H1 (cell line): ENCODE measurements at regions not wholly inside any gene's neighbourhood (a gene's known extent, or its start where the extent isn't known, plus 50 kb on each side); places are given as distances from the start of the nearest gene placed in this dataset.

ENCODE experiments used
- ATF3 ChIP-seq: IDR thresholded peaks from 2 replicates; pipeline ENCODE4 v1.6.1; 2011; ENCODE audit warnings: low read depth, mild to moderate bottlenecking, low read length; ENCODE audit not compliant: insufficient read depth
- CEBPB ChIP-seq: IDR thresholded peaks from 2 replicates; pipeline ENCODE4 v1.6.1; 2012; ENCODE audit warnings: low read depth, low read length
- CHD2 ChIP-seq: IDR thresholded peaks from 2 replicates; pipeline ENCODE4 v1.6.1; 2012; ENCODE audit warnings: low read length, improper control_type of control experiment
- CREB1 ChIP-seq: IDR thresholded peaks from 2 replicates; pipeline ENCODE4 v1.6.1; 2012; ENCODE audit warnings: inconsistent platforms
- CTCF ChIP-seq, 3 experiments: IDR thresholded peaks; 1 replicate in 2 of 3; 2 replicates in 1 of 3; pipeline versions ENCODE4 v1.5.1 to v1.6.1; 2011; ENCODE audit warnings: low read length in 3 of 3, mild to moderate bottlenecking in 3 of 3, inconsistent platforms in 2 of 3, low read depth in 1 of 3, moderate library complexity in 1 of 3; ENCODE audit not compliant: insufficient read depth in 1 of 3; ENCODE audit errors: control extremely low read depth in 1 of 3
- EP300 ChIP-seq, 2 experiments: IDR thresholded peaks; 1 replicate in 1 of 2; 2 replicates in 1 of 2; pipeline ENCODE4 v1.6.1; 2011 to 2012; ENCODE audit warnings: low read depth in 2 of 2, low read length in 2 of 2, mild to moderate bottlenecking in 2 of 2, borderline replicate concordance in 1 of 2, inconsistent platforms in 1 of 2, moderate library complexity in 1 of 2
- GABPA ChIP-seq: IDR thresholded peaks from 2 replicates; pipeline ENCODE4 v1.6.1; 2011; ENCODE audit warnings: mild to moderate bottlenecking, low read length, moderate library complexity, borderline replicate concordance; ENCODE audit not compliant: insufficient read depth
- JUN ChIP-seq: IDR thresholded peaks from 2 replicates; pipeline ENCODE4 v1.6.1; 2011; ENCODE audit warnings: low read depth, mild to moderate bottlenecking, improper control_type of control experiment, low read length
- KDM5A ChIP-seq: fragments of 200-600 bp; IDR thresholded peaks from 2 replicates; pipeline ENCODE4 v1.7.1; 2012; ENCODE audit warnings: mild to moderate bottlenecking, low read length, inconsistent platforms, mixed read lengths

- TF ChIP-seq CTCF (IDR thresholded peaks at IDR 0.05; ENCODE audit: control extremely low read depth in 1 of 3, insufficient read depth in 1 of 3, low read depth in 1 of 3, low read length in 3 of 3) (no peak), JUN (no peak), ATF3 (no peak), EP300 (IDR thresholded peaks at IDR 0.05; ENCODE audit: borderline replicate concordance in 1 of 2, low read depth in 2 of 2, low read length in 2 of 2) (no peak), CEBPB (no peak), CHD2 (no peak), KDM5A (no peak), GABPA (no peak), CREB1 (no peak)
Observed at GRCh38 chr6:23419046-23419445, 707.0 kb upstream of the NRSN1 start.
